ENCODE measurements at regions not wholly inside any gene's neighbourhood (a gene's known extent, or its start where the extent isn't known, plus 50 kb on each side); places are given as distances from the start of the nearest gene placed in this dataset.

DNA sequence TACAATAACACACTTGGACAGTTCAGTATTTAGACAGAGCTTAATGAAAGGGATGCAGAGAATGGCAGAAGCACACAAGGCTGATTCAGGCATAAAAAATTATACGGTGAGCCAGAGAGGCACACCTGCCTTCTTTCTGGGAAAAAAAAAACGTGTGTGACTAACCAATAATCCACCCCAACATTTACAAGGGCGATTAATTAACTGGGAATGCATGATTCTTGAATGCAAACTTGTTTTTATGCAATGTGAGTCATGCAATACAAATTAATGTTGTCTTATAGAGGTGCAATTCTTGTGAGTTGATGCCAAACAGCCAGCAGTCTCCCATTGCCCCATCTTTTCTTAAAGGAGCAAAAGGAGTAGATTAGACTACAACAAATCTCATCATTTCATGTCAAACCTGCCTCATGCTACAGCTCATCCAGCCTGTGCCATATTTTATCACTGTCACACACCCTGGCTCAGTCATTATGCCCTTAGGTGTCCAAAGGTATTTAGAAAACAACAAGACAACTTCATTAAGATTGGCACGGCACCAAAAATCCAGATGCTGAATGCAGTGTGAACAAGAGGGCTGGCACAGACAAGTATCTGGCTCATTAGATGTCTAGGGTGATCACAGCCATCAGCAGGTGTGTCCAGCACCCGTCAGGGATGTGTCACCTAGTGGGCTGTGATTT is 721.1 kb downstream of the EFNB2 start:
- TF ChIP-seq, protein P1, sequence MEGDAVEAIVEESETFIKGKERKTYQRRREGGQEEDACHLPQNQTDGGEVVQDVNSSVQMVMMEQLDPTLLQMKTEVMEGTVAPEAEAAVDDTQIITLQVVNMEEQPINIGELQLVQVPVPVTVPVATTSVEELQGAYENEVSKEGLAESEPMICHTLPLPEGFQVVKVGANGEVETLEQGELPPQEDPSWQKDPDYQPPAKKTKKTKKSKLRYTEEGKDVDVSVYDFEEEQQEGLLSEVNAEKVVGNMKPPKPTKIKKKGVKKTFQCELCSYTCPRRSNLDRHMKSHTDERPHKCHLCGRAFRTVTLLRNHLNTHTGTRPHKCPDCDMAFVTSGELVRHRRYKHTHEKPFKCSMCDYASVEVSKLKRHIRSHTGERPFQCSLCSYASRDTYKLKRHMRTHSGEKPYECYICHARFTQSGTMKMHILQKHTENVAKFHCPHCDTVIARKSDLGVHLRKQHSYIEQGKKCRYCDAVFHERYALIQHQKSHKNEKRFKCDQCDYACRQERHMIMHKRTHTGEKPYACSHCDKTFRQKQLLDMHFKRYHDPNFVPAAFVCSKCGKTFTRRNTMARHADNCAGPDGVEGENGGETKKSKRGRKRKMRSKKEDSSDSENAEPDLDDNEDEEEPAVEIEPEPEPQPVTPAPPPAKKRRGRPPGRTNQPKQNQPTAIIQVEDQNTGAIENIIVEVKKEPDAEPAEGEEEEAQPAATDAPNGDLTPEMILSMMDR (IDR thresholded peaks at IDR 0.05; ENCODE audit: control extremely low read depth, extremely low read depth, low read depth, missing control alignments), result no peak
- CTCF ChIA-PET, result no interaction called here

DNA sequence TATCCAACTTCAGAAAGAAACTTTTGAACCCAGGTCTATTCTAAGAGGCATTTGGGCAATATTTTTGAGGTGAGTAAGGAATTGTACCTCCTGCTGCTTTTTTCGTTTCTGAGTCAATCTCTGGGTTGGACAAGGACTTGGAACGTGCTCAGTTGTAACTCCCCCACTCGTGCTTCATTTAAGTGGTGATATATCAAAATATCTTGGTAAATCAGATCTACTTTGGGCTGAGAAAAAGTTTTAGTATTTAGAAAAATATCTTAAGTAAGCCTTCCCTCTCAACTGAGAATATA is 728.9 kb downstream of the EFNB2 start:
- TF ChIP-seq, protein P1 (IDR thresholded peaks at IDR 0.05; ENCODE audit: control extremely low read depth, extremely low read depth, low read depth, missing control alignments), result no peak

More for the DNA sequence above, 721.1 kb downstream of the EFNB2 start:
- DNase-seq (ENCODE audit: extremely low spot score), result no peak
- POLR2A ChIA-PET, result no interaction called here

DNA sequence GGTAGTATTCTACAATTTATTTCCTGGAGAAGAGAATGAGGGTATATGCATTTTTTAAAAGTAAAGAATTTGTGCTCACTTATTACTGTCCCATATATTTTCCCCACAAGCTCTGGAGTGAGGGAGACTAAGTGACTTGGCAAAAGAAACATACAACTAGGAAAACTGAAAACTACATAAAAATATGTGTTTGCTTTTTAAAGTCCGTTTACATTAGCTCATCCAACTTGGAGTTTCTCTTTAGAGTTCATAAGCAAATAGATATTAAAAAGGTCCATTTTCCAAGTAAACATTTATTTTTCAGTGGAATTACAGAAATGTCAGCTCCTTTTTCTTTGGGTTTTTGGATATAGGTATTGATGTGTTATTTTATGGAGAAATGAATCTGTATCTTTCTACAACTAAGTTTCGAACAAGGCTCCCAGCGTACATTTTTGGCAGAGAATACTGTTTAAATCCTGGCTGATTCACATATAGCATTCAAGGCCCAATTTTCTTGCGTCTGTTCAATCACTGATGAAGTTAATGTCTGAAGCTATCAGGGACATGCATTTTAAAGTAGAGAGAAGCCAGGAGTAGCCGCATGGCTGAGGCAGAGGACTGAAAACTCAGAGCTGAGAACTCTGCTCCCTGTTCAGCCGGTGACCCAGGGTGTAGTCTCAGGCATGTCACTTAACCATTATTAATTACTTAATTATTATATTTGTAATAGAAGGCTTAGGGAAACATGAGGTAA is 729.4 kb downstream of the EFNB2 start:
- ChIA-PET CTCF (interaction anchor here (1.4 kb wide), 1 partner anchor 14 kb away, joined by 4 read pairs; no protein-coding TSS in a partner anchor), POLR2A (no interaction called here)
- no peak for DNase-seq (ENCODE audit: extremely low spot score)
- TF ChIP-seq, protein P1 (IDR thresholded peaks at IDR 0.05; ENCODE audit: control extremely low read depth, extremely low read depth, low read depth, missing control alignments), result no peak

More for the DNA sequence above, 728.9 kb downstream of the EFNB2 start:
- ChIA-PET CTCF (interaction anchor here (1.4 kb wide), 1 partner anchor 13 kb away, joined by 4 read pairs; no protein-coding TSS in a partner anchor), POLR2A (no interaction called here)
- no peak for DNase-seq (ENCODE audit: extremely low spot score)

DNA sequence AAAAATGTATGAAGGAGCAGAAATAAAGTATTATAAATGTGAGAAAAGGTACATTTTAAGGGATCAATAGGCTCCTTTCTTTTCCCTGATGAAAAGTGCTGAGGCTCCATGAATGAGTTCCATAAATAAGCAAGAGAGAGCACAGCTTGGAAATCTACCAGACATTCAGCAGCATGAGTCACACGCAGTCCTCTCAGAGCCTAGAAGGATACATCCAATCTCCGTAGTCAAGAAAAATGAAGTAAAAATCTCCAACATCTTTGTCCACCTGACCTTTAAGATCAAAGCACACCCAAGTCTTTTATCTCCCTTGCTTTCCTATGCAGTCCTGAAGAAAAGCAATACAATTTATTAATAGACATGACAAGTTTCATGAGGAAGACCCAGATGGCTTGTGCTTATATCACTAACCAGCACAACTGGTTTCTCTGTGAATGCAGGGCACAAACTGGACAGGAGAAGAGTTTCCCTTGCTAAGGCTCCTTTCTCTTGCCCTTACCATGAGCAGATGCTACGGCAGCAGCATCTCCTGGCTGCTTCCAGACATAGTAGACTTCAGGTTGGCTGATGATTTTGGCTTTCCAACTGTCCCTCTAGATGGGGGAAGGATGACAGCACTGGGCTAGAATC is 730.8 kb downstream of the EFNB2 start:
- ChIA-PET CTCF (no interaction called here), POLR2A (no interaction called here)
- TF ChIP-seq, protein P1 (IDR thresholded peaks at IDR 0.05; ENCODE audit: control extremely low read depth, extremely low read depth, low read depth, missing control alignments), result no peak
- no peak for DNase-seq (ENCODE audit: extremely low spot score)

DNA sequence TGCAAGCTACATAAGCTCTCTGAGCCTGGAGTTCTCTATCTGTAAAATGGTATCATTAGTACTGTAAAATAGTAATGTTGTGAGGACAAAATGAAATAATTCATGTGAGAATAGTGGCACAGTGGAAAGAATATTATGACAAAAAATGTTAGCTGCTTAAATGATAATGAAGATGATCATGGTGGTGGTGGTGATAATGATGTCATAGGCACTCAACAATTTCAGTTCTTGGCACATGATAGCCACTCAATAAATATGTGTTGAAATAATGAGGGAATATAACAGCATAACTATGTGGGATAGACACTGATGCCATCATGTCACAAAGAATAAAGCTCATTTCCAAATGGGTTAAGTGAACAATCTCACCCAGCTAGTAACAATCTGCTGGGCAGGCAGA is 736.3 kb downstream of the EFNB2 start:
- ChIA-PET POLR2A (no interaction called here), CTCF (interaction anchor here (1.1 to 1.8 kb wide), 4 partner anchors 9 to 25 kb away, joined by 3 to 5 read pairs (median 3); no protein-coding TSS in a partner anchor)
- TF ChIP-seq, protein P1 (IDR thresholded peaks at IDR 0.05; ENCODE audit: control extremely low read depth, extremely low read depth, low read depth, missing control alignments), result no peak
- no peak for DNase-seq (ENCODE audit: extremely low spot score)

DNA sequence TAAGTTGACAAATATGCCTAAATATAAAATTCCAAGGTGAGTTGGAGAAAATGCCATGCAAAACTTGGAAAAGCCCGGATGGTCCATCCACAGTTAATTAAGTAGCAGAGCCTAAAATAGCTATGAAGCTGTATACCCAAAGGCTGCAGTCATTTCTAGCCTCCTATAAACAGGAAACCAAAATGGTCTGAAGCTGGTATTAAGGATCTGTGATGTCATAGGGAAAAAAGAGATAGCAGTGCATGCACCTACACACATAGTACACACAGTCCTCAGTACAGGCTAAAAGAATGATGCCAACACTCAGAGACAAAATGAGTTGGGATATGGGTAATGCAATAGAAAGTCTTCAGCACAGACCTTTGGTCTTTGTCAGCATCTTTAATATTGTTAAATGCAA is 736.9 kb downstream of the EFNB2 start:
- no peak for DNase-seq (ENCODE audit: extremely low spot score)
- CTCF ChIA-PET, result interaction anchor here (1.1 kb wide), 1 partner anchor 11 kb away, joined by 3 read pairs; no protein-coding TSS in a partner anchor
- TF ChIP-seq, protein P1 (IDR thresholded peaks at IDR 0.05; ENCODE audit: control extremely low read depth, extremely low read depth, low read depth, missing control alignments), result no peak
- POLR2A ChIA-PET, result no interaction called here
